ENCODE measurements at regions not wholly inside any gene's neighbourhood (a gene's known extent, or its start where the extent isn't known, plus 50 kb on each side); places are given as distances from the start of the nearest gene placed in this dataset.

DNA sequence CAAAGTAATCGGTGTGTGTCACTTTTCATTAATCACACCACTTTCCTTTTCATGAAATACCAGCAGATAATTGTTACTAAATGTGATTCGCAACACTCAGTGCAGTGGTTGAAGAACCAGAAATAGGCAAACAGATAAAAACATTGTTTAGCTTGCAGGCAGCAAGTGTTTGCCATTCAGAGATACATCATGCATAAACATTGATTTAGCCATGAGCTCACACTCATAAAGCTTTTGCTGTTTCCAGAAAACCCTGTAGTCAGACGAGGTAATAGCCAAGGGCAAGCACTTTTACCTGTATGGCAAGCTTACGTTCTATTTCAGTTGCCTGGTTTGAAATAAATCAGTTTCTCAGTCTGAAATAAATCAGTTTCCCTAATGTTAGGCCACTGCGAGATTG lies 542.0 kb upstream of the TENM3 start:
- Histone ChIP-seq H3K27ac (replicated peaks) (no peak overlapping the region), H3K27me3 (ENCODE audit: insufficient read depth, poor library complexity, severe bottlenecking) (no peaks in the 10 kb centered on the region)
- TF ChIP-seq SPI1 (IDR thresholded peaks at IDR 0.05; ENCODE audit: borderline replicate concordance, low read depth) (no peak), GABPA (IDR thresholded peaks at IDR 0.05; ENCODE audit: low read depth) (no peak), REST (IDR thresholded peaks at IDR 0.05; ENCODE audit: insufficient replicate concordance, low read depth) (no peak), POLR2AphosphoS5 (IDR thresholded peaks at IDR 0.05; ENCODE audit: low read depth) (no peak)
- TF ChIP-seq, protein P1, sequence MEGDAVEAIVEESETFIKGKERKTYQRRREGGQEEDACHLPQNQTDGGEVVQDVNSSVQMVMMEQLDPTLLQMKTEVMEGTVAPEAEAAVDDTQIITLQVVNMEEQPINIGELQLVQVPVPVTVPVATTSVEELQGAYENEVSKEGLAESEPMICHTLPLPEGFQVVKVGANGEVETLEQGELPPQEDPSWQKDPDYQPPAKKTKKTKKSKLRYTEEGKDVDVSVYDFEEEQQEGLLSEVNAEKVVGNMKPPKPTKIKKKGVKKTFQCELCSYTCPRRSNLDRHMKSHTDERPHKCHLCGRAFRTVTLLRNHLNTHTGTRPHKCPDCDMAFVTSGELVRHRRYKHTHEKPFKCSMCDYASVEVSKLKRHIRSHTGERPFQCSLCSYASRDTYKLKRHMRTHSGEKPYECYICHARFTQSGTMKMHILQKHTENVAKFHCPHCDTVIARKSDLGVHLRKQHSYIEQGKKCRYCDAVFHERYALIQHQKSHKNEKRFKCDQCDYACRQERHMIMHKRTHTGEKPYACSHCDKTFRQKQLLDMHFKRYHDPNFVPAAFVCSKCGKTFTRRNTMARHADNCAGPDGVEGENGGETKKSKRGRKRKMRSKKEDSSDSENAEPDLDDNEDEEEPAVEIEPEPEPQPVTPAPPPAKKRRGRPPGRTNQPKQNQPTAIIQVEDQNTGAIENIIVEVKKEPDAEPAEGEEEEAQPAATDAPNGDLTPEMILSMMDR (IDR thresholded peaks at IDR 0.05; ENCODE audit: insufficient read depth, low read length), result no peak

DNA sequence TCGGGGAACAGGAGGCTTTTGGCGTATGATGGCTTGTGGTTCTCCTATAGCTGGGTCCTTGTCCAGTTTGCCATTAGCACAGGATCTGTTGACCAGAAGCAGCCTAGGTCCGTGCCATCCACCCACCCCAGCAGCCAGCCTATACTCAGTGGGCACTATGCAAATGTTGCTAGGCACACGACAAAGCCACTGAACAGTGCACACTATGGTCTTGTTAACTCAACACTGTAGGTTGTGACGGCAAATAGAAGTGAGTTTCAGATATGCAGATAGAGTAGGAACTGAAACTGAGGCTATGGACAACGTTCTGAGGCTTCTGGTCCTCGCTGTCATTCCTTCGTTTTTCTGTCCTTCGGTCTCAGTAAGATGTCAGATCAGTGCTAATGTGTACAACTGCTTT lies 541.3 kb upstream of the TENM3 start:
- H3K27ac ChIP-seq (replicated peaks), result no peak overlapping the region
- H3K4me3 ChIP-seq (replicated peaks; ENCODE audit: insufficient read depth, low read length), result no peak overlapping the region
- H3K27me3 ChIP-seq (ENCODE audit: insufficient read depth, poor library complexity, severe bottlenecking), result no peaks in the 10 kb centered on the region
- TF ChIP-seq GABPA (IDR thresholded peaks at IDR 0.05; ENCODE audit: low read depth) (no peak), SPI1 (IDR thresholded peaks at IDR 0.05; ENCODE audit: borderline replicate concordance, low read depth) (no peak), REST (IDR thresholded peaks at IDR 0.05; ENCODE audit: insufficient replicate concordance, low read depth) (no peak), POLR2AphosphoS5 (IDR thresholded peaks at IDR 0.05; ENCODE audit: low read depth) (no peak)
- TF ChIP-seq, protein P1 (IDR thresholded peaks at IDR 0.05; ENCODE audit: insufficient read depth, low read length), result no peak
- DNase-seq (ENCODE audit: low read depth in 1 of 2, low spot score in 1 of 2), result no peak

More for the DNA sequence above, 542.0 kb upstream of the TENM3 start:
- DNase-seq (ENCODE audit: low read depth in 1 of 2, low spot score in 1 of 2), result no peak
- H3K4me3 ChIP-seq (replicated peaks; ENCODE audit: insufficient read depth, low read length), result no peak overlapping the region

DNA sequence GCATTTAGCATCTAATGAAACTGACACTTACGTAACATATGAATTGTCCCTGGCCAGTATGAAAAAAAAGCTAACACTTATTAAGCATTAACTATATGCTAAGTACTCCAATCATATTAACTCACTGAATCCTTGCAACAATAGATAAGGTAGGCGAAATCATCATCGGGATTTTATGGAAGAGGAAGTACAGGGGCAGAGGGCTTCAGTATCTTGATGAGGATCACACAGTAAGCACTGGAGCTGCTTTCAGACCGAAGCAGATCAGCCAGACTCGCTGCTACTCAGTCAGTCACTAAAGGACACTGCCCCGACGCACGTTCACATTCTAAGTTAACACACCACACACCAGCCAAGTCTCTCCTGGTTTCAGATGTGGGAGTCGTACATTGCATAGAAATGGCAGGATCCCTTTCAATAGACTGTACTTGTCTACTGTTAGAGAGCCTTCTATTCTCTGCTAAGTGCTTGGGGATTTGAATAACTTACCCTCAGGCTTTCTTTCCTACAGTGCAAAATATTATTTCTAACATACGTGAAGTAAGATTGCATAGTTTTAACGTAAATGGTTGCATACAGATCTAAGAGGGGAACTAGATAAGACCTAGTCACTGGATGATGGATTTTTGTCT lies 540.2 kb upstream of the TENM3 start:
- no peak for TF ChIP-seq REST (IDR thresholded peaks at IDR 0.05; ENCODE audit: insufficient replicate concordance, low read depth)
- TF ChIP-seq POLR2AphosphoS5 (IDR thresholded peaks at IDR 0.05; ENCODE audit: low read depth), result no peak
- no peak for TF ChIP-seq SPI1 (IDR thresholded peaks at IDR 0.05; ENCODE audit: borderline replicate concordance, low read depth)
- TF ChIP-seq, protein P1 (IDR thresholded peaks at IDR 0.05; ENCODE audit: insufficient read depth, low read length), result no peak
- TF ChIP-seq GABPA (IDR thresholded peaks at IDR 0.05; ENCODE audit: low read depth), result no peak
- Histone ChIP-seq H3K27me3 (ENCODE audit: insufficient read depth, poor library complexity, severe bottlenecking) (no peaks in the 10 kb centered on the region), H3K4me3 (replicated peaks; ENCODE audit: insufficient read depth, low read length) (no peak overlapping the region), H3K27ac (replicated peaks) (no peak overlapping the region)
- DNase-seq (ENCODE audit: low read depth in 1 of 2, low spot score in 1 of 2), result no peak

All from HL-60 (cell line).